Dedifferentiated amniotic fluid mesenchymal stem cell (primary cell): ENCODE measurements at regions not wholly inside any gene's neighbourhood (a gene's known extent, or its start where the extent isn't known, plus 50 kb on each side); places are given as distances from the start of the nearest gene placed in this dataset.
"Not testable (repeated sequence)": the region's sequence is repeated elsewhere in the genome, so short reads cannot be mapped to it uniquely, and the experiment has no call there.

Experiments used
- DNase-seq: peaks from one replicate; pipeline ENCODE4 v3.0.0-alpha.2; 2016; ENCODE audit errors: extremely low spot score

GRCh38 chr4:164095313-164096110 lies 601.0 kb downstream of the TMA16 start:
- no peak for DNase-seq

- no peak for DNase-seq
These were observed 602.5 kb downstream of the TMA16 start for GRCh38 chr4:164096766-164097518.

- not testable (repeated sequence) for DNase-seq
These were observed 606.4 kb downstream of the TMA16 start for GRCh38 chr4:164100741-164101365.

- no peak for DNase-seq
These were observed 614.5 kb downstream of the TMA16 start for GRCh38 chr4:164108971-164109370.

GRCh38 chr4:164109503-164109902 lies 615.0 kb downstream of the TMA16 start:
- DNase-seq, result no peak

GRCh38 chr4:164115236-164115635 lies 620.7 kb downstream of the TMA16 start:
- no peak for DNase-seq

DNA sequence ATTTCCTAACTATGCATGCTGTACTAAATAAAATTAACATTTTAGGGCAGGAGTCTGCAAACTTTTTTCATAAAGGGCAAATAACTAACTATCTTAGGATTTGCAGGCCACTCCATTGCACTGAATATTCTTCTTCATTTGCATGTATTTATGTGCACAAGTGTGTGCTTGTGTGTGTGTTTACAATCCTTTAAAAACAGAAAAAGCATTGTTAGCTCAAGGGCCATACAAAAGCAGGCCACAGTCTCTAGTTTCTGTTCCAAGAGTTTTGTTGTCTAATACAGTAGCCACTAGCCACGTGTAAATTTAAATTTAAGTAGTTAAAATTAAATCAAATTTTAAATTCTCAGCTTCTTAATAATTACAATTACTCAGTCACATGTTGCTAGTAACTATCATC lies 621.8 kb downstream of the TMA16 start:
- no peak for DNase-seq

- DNase-seq, result no peak
These were observed 619.5 kb upstream of the SMIM31 start for GRCh38 chr4:164134388-164134787.

GRCh38 chr4:164136180-164136616 lies 617.7 kb upstream of the SMIM31 start:
- DNase-seq, result peak; percentile 34

DNA sequence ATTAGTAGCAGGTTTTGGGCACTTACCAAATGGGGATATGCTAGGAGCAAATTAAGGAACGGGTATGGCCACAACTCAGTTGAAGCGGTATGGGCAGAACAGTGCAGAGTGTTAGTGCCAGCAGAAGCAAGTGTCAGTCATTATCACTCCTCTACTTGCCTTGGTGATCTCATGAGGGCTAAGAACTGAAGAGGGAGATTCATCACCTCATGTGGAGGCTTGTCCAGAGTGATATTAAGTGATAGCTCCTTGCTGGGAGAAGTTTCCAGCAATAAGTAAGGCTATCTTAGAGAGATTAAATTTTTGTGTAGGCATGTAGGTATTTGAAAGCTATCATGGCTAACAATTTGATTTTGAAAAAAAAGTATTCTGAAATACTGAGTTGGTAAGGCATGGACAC lies 615.4 kb upstream of the SMIM31 start:
- no peak for DNase-seq

GRCh38 chr4:164139291-164139690 lies 614.6 kb upstream of the SMIM31 start:
- DNase-seq, result no peak

GRCh38 chr4:164141755-164142375 lies 612.1 kb upstream of the SMIM31 start:
- not testable (repeated sequence) for DNase-seq

- DNase-seq, result no peak
These were observed 599.5 kb upstream of the SMIM31 start for GRCh38 chr4:164154416-164154815.

DNA sequence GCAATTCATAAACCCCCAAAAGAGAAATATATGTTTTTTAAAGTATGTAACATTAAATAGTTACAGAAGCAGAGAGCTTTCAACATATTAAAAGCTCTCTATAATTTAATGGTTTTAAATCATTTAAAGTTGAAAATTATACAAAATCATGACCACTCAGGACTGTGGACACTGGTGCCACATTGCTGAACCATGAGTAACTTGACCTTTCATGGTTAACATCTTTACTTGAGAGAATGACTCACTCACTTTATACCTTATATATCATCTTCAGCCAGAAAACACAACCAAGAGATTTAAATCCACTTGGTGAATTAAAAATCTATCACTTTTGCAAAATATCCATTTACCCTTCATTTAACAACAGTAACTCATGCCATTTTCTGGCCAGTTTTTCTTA lies 584.3 kb upstream of the SMIM31 start:
- no peak for DNase-seq

- DNase-seq, result no peak
These were observed 576.8 kb upstream of the SMIM31 start for GRCh38 chr4:164177153-164177552.

DNA sequence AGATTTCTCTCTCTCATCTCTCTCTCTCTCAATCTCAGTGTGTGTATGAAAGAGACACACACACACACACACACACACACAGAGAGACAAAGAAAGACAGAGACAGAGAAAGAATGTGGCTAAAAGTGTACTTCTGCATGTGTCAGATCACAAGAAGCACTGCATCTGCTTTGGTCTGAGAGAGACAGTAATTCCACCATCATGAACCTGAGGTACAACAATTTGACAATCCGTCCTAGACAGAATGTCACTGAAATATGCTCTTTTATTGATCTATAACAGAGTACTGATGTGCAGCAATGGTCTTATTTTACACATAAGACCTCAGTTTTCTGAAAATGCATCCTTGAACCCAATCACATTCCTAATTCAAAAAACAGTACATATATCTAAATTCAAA lies 576.2 kb upstream of the SMIM31 start:
- no peak for DNase-seq

DNA sequence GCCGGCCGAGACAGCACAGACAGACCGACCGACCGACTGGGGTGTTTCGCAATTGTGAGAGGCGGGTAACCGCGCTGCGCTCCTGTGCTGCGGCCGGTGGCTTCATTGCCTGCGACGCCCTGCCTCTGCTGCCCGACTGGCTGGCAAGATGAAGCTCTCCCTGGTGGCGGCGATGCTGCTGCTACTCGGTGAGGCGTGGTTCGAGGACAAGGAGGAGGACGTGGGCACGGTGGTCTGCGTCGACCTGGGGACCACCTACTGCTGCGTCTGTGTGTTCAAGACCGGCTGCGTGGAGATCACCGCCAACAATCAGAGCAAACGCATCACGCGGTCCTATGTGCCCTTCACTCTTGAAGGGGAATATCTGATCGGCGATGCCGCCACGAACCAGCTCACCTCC lies 565.7 kb upstream of the SMIM31 start:
- DNase-seq, result no peak

GRCh38 chr4:164192844-164193243 lies 561.1 kb upstream of the SMIM31 start:
- DNase-seq, result no peak

DNA sequence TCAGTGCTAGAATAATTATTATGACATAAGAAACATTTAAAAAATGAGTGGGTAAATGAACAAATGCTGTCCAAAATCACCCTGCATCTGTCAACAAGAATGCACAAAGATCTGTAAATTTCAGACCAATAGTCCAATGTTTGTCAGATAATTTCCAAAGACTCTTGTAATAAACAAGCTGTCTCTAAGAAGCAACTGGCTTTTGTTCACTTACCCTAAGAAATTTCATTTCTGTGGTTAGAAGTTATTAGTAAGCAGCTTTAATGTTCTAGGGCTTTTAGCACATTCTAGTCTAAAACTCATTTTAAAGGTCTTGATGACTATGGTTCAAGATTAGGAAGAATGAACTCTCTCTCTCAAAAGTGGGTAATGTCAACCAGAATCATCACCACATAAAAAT lies 560.3 kb upstream of the SMIM31 start:
- DNase-seq, result no peak

- no peak for DNase-seq
These were observed 556.4 kb upstream of the SMIM31 start for GRCh38 chr4:164197556-164197955.

GRCh38 chr4:164203476-164203875 lies 550.5 kb upstream of the SMIM31 start:
- DNase-seq, result no peak

DNA sequence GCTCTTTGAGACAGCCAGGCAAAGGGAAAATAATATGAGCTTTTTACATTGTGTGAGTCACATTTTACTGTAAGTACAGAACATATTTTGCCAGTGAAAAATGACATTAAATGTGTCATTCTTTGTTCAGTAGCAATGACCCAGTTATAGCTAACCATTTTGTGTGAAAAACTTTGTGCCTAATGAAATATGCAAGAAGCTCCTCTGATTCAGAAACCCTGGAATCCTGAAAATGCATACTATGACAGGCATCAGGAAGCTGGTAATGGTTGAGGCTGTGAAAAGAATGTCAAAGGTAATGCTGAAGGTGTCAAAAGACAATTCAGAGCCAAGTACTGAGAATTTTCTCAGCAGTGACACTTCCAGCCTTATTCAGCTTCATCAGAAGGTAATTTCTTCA lies 549.5 kb upstream of the SMIM31 start:
- no peak for DNase-seq
